HG03097 (cell line): ENCODE measurements at regions not wholly inside any gene's neighbourhood (a gene's known extent, or its start where the extent isn't known, plus 50 kb on each side); places are given as distances from the start of the nearest gene placed in this dataset.
"Not testable (repeated sequence)": the region's sequence is repeated elsewhere in the genome, so short reads cannot be mapped to it uniquely, and the experiment has no call there.

Source experiments
- ATAC-seq: cut with Tn5 transposase; IDR thresholded peaks from one replicate; pipeline ENCODE4 v1.9.1; 2021; ENCODE audit not compliant: unreplicated experiment, low FRiP score

DNA sequence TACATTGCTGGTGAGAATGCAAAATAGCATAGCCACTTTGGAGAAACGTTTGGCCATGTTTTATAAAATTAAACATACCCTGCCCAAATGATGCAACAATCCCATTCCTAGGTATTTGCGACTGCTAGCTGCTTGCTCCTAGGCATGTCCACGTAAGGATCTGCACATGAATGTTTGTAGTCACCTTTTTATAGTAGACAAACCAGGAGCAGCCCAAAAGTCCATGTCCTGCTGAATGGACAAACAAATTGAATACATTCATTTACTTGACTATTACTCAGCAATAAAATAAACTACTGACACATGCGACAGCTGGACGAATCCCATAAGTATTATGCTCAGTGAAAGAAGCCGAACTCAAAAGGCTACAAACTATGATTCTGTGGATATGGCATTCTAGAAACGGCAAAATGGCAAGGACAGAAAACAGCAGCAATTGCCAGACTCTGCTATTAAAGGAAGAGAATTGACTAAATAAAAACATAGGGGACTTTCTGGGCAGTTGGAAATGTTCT, 161.9 kb upstream of the GALNT2 start:
- ATAC-seq, result no peak

DNA sequence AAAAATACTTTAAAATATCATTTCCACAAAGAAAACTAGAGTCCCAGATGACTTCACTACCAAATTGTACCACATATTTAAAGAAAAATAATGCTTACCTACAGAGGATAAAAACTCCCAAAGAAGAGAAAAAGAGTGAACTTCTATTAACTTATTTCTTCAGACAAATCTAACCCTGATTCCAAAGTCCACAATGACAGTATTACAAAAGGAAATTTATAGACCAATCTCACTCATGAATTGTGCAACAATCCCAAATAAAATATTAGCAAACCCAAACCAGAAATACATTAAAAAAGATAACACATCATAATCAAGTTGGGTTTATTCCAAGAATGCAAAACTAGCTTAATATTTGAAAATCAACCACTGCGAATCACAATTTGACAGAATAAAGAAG, 161.4 kb upstream of the GALNT2 start:
- ATAC-seq, result no peak

DNA sequence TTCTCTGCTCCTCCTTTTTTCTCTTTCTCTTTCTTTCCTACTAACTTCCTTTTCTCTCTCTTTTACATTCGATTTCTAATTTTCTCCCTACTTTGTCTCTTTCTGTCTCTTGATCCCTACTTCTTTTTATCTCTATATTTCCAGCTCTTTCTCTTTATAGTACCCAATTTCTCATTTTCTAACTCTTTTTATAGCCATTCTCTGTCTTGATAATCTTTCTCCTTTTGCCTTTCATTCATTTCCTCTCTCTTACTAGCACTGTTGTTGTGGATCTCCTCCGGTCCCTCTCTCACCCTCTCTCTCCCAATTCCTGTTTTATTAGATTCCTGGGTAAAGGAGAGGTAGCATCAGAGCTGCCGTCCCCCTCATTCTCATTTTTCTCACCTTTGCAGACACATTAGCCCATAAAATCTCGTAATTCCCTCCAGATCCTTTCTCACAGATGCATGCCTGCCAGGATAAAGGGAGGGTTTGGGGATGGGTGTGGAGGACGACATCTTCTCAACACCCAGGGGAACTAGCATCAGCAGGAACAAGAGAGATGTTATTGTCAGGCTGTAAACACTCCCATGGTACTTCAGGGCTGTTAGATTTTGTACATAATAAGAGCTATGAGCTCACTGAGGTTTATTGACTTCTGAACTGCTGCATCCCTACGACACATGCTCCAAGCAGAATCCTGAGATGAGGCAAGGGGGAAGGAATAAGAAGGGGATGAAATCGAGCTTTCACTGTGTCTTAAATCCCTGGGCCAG, 159.0 kb upstream of the GALNT2 start:
- ATAC-seq, result no peak

DNA sequence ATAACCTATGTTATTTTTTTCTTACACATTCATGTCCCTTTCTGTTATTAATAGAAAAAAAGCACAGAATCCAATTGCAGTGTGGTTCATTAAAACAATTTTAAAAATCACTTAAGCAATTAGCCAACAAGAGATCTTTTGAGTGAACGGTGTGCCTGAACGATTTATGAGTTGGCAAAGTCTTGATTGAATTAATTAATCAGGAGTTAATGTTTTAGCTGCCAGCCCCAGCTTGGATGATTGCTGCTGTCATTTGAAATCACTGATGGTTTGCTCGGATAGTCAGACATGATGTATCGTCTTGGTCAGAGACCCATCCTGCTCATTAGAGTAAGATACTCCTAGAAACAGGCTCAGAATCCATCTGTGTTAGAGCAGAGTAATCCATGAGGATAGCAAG, 158.3 kb upstream of the GALNT2 start:
- no peak for ATAC-seq

DNA sequence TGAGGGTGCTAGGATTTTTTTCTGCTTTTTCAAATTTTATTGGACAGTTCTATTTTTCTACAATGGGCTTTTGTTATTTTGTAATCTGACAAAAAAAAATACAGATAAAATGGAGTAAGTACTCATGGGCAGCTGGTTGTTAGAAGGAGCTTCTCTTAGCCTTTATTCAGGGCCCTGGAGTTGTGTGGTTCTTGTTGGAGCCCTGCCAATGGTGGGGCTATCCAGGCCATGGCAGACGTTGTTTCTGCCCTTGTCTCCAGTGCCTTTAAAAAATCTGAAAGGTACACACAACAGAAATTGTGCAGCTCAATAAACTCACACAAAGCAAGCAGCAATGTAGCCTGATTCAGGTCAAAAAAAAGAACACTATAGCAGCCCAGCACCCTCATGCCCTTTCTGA, 153.5 kb upstream of the GALNT2 start:
- ATAC-seq, result no peak

DNA sequence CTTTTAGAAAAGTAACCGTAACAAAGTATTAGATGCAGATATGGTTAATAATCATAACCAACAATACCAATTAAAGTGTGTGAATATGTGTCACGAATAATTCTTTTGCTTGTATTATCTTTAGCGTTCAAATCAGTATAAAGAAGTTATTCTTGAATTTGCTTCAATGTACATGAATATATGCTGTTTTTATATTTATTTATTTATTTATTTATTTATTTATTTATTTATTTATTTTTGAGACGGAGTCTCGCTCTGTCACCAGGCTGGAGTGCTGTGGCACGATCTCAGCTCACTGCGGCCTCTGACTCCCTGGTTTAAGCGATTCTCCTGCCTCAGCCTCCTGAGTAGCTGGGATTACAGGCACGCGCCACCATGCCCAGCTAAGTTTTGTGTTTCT, 147.6 kb upstream of the GALNT2 start:
- not testable (repeated sequence) for ATAC-seq

DNA sequence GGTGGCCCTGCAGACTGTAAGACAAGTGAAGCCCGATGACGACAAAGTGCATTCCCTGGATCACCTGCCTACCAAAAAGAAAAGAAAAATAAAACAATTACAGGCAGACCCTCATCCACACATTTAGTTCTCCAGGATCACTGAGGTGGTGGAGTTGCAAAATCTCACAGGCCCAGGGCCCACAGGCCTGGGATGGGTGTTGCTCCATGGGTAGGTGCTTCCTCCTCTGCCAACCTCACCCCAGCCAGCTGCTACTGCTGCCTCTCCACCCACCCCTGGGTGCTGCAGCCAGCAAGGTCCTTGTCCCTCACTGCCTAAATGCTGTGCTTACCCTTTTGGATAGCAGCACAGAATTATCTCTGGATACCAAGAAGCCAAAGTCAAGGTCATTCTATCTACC, 146.4 kb upstream of the GALNT2 start:
- no peak for ATAC-seq

DNA sequence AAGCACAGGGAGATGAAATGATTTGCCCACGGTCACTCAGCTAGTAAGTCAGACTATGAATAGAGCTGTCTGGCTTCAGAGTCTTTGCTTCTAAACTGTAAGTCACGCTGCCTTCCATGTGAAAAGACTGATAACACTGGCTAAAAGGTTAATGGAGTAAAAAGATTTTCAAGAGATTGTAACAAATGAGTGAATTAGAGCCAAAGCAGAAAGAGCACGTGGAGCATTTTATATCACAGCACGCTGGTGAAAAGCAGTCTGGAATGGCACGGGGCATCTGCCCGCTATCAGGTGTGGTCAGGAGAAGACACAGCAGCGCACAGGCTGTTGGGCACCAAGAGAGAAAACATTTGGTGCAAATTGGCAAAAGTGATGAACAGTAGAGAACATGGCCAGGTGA, 144.8 kb upstream of the GALNT2 start:
- ATAC-seq, result no peak

DNA sequence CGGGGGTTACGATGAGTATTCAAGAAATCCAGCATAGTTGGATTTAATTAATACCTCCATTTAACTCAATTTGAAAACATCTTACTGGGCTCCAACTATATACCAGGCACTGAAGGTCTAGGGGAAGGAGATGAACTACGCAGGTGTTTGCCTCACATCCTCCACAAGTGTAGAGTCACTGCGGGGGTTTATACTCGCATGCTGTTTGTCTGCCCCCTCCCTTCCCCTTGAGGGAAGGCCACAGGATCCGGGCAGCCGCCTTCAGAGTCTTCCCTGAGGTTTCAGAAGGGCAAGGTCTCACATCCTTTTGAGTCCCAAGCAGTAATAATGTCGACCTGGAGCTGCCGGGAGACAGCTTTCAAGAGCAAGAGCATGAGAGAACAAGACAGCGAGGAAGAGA, 142.4 kb upstream of the GALNT2 start:
- ATAC-seq, result no peak

DNA sequence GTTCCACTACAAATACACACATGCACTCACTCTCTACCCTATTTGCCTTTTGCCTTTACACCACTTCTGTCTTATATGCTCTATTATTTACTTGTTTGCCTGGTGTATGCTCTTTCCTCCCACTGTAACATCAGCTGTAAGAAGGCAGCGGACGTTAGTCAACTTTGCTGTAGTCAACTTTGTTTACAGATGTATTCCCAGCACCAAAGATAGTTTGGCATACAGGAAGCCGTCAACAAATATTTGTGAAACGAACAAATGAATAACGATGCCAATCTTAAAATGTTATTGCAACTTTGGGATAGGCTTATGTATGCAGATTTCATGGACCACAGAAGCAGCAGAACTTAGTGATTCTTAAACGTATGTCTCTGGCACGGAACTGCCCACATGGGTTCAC, 138.3 kb upstream of the GALNT2 start:
- no peak for ATAC-seq

DNA sequence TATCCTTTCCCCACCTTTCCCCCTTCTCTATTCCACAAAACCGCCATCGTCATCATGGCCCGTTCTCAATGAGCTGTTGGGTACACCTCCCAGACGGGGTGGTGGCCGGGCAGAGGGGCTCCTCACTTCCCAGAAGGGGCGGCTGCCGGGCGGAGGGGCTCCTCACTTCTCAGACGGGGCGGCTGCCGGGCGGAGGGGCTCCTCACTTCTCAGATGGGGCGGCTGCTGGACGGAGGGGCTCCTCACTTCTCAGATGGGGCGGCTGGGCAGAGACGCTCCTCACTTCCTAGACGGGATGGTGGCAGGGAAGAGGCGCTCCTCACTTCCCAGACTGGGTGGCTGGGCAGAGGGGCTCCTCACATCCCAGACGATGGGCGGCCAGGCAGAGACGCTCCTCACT, 135.3 kb upstream of the GALNT2 start:
- ATAC-seq, result not testable (repeated sequence)

DNA sequence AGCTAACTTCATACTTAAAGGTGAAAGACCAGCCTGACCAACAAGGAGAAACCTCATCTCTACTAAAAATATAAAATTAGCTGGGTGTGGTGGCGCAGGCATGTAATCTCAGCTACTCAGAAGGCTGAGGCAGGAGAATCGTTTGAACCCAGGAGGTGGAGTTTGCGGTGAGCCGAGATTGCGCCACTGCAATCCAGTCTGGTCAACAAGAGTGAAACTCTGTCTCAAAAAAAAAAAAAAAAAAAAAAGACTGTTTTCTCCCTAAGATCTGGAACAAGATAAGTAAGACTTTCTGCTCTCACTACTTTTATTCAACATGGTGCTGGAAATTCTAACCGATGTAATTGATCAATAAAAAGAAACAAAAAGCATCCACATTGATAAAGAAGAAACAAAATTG, 131.9 kb upstream of the GALNT2 start:
- ATAC-seq, result not testable (repeated sequence)

DNA sequence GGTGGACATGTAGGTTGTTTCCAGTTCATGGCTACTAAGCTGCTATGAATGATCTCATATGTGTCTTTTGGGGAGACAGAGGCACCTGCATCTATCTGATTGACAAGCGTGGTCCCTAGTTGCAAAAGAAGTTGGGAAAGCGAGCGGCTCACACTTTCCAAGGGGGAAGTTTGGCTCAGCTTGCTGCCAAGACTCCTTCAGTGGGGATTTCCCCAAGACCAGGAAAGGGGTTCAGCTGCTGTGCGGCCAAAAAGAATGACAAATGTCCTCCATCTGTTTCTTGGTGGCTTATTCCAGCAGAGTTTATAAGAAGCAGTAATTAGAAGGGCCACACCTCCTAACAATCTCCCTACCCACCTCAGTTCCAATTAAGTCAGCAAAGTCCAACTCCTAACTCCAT, 128.5 kb upstream of the GALNT2 start:
- ATAC-seq, result no peak

DNA sequence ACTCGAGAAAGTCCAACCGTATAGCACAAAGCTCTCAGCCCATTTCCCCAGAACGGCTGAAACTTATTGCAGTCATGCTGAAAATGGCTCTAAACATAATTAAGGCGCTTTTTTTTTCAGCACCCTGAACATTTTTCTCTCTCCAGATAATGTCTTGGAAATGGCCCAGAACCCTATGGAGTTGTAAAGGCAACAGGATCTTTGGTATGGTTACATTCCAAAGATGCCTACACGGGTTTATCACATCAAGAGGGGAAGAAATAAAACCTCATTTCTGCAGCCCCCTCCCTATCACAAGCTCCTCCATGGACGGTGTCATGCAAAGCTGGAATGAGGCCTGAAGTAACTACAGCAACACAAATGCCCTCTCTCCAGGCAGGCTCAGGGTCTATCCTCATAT, 126.4 kb upstream of the GALNT2 start:
- ATAC-seq, result no peak

DNA sequence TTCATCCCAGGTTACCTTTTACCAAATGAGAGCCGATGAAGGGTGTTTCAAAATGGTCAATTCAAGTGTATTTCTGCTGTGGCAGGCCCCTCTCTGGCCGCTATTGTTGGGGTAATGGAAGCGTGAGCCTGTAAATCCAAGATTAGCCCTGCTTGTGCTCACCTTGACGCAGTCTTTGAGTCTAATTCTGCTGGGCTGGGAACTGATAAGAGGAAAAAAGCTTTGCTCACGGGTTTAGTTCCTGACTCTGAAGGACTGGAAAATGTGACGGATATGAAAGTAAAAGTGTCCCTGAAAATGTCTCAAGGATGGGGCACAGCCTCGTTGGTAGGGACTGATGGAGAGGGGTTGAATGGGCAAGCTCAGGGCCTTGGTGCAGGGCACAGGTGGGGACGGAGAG, 125.9 kb upstream of the GALNT2 start:
- no peak for ATAC-seq

DNA sequence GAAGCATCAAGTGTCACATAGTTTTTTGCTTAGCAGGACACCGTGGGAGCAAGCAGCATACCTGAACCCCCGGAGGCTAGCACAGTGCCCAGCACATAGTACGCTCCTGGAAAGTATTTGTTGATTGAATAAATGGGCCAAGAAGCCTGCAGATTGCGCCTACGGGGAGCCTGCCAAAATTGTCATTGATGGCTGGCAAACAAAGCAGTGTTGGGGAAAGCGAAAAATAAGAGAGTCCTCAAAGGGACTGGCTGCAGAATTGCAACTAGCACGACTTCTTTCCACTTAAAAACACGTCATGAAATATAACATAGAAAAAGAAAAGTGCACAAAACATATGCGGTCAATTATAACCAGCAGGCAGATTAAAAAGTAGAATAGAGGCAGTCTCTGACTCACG, 125.2 kb upstream of the GALNT2 start:
- ATAC-seq, result no peak

DNA sequence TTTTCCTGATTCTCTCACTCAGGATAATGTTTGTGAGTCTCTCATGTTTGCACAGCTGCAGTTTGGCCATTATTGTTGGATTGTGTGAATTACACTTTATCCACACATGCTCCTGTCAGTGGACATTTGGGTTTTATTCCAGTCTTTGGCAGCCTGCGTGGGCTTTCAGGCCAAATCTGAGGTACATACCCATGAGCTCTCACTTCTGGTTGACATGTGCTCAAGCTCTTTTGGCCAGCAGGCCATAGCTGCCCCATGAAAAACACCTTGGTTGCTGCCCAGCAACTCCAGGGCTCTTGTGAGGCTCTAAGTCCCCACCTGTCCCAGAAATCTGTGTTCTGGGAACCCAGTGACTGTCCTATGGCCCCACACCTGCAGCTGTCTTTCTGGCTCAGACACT, 124.5 kb upstream of the GALNT2 start:
- no peak for ATAC-seq

DNA sequence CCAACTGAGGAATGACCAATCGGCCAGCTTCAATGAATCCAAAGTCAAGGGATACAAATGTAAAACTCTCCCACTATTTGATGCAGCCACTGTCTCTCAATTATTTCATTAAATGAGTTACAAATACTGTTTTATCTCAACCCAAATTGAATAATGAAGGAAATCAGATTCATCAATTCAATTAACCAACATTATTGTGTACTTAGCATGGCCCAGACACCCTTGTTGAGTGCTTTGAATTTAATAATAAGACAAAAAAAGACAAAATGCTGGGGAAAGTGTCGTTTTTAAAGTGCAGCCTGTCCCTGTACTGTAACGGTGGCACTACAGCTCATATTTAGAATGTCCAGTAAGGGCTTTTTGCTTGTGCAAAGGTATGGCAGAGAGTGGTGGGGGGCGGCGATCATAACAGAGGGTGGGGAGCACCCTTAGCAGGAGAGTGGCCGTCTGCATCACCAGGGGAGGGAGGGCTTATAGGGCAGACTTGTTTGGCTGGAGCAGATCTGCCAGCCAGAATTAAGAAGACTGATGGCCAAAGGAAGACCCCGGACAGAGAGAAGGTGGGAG, 123.8 kb upstream of the GALNT2 start:
- no peak for ATAC-seq

DNA sequence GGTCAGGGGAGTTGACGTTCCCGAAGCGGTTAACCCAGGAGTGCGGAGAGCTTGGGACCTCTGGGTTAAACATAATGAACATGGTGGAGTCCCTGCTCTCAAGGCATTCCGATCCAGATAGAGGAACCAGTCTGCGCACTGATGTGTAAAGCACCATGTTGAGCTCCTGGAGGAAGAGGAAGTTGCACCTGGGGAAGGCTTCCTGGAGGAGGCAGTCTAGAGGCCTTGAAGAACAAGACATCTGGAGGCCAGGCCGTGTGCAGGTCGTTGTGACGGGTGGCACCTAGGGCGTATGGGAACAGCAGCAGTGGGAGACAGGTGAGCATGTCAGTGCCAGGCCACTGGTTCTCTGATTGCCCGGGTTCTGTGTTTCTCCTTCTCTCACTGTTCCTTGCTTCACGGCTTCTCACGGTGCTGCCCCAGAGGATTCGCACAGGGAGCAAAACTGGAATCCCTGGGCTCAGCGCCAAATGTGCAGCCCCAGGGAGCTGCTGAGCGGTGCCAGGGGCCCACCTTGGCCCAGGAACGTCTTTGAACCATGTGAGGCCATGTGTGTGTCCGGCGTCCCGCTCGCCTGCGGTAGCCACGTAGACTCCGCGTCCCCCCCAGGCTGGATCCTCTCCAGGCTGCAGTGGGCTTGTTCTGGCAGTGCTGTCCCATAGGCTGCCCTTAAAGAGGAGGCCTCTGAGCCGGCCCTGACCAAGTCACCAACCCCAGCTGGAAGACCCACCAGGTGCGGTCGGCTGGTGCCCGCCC, 122.9 kb upstream of the GALNT2 start:
- no peak for ATAC-seq

DNA sequence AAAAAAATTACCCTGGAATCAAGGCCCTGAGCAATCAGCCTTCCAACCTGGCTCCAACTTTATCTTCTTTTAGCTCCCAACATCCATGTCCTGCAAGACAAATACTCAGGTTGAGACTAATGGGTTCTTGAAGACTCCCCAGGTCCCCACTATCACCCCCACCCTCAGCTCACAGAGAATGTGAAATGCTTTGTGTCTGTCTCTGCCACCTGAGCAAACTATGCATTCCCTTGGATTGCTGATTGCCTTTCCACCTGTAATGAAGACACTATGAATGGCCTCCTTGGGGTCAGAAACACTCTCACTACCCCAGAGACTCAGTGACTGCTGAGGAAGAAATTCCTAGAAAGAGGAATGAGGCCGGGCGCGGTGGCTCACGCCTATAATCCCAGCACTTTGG, 121.2 kb upstream of the GALNT2 start:
- no peak for ATAC-seq

DNA sequence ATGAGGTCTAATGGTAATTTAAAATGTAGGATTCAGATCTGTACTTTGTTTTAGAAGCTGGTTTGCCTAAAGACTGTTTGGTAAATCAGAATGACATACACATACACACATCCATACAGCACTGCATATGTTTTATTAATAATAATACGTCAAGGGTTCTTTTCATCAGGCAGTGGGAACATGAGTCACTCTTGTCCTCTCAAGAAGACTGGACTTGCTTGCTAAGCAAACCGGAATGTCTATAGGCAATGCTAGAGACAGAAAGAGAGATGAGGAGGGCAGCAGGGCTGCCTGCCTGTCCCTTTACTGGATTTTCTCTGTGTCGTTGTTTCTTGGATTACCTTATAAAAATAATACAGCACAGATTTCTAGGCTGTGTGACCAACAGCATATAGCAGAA, 119.1 kb upstream of the GALNT2 start:
- ATAC-seq, result no peak

DNA sequence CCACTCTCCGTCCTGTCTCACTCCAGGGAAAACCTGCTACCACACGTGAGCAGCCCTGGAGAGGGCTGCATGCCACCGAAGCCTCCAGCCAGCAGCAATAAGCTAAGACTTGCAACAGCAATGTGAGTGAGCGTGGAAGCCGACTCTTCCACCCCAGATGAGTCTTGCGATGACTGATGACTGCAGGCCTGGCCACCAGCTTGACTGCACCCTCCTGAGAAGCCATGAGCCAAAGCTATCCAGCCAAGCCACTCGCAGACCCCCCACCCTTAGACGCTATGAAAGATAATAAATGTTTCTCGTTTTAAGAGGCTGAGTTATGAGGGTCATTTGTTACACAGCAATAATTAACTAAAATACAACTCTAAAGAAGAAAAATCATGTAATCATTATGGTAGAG, 118.6 kb upstream of the GALNT2 start:
- ATAC-seq, result no peak
